Cerebellar cortex (tissue), 1 donor: ENCODE measurements at regions not wholly inside any gene's neighbourhood (a gene's known extent, or its start where the extent isn't known, plus 50 kb on each side); places are given as distances from the start of the nearest gene placed in this dataset.

Experiments used
- DNase-seq: peaks from one replicate; pipeline ENCODE4 v3.0.0-alpha.2; 2015; ENCODE audit warnings: low spot score

DNA sequence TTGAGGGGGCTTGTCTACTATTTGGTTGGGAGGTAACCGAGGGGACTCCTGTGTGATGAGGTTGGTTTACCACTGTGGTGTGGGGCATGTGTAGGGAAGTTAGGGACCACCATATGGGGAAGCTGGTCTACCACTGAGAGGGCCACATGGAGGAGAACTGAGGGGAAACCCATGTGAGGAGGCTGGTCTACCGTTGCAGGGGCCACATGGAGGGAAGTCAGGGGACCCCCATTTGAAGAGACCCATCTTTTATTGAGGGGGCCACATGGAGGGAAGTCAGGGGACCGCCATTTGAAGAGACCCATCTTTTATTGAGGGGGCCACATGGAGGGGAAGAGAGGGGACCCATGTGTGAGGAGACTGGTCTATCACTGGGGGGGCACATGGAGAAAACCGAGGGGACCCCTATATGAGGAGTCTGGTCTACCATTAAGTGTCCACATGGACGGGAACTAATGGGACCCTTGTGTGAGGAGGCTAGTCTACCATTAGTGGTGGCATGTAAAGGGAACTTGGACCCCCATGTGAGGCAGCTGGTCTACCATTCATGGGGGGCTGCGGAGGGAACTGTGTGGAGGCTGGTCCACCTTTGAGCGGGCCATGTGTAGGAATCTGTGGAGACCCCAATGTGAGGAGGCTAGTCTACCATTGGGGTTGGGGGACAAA, 165.5 kb downstream of the FBLN2 start:
- DNase-seq = no peak

DNA sequence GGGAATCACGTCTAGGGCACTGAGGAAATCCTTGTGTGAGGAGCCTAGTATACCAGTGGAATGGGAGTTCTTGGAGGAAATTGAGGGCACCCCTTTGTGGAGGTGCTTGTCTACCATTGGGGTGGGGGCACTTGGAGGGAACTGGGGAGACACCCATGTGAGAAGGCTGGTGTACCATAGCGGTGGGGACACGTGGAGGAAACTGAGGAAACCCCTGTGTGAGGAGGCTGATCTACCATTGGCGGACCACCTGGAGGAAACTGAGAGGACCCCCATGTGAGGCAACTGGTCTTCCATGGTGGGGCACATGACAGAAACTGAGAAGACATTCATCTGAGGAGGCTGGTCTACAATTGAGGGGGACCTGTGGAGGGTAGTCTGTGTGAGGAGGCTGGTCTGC, 164.5 kb downstream of the FBLN2 start:
- no peak for DNase-seq

GRCh38 chr3:13712682-13713180, 163.8 kb downstream of the FBLN2 start:
- DNase-seq = no peak

GRCh38 chr3:13711911-13712650, 163.2 kb downstream of the FBLN2 start:
- no peak for DNase-seq

GRCh38 chr3:13710251-13710650, 161.3 kb downstream of the FBLN2 start:
- DNase-seq = no peak

DNA sequence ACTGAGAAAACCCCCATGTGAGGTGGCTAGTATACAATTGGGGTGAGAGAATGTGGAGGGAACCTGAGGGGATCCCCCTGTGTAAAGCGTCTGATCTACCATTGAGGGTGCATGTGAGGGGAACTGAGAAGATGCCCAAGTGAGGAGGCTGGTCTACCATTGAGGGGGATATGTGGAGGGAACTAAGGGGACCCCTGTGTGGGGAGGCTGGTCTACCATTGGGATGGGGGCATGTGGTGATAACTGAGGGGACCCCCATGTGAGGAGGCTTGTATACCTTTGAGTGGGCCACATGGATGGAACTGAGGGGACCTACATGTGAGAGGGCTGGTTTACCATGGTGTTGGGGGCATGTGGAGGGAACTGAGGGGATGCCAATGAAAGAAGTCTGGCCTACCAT, 160.8 kb downstream of the FBLN2 start:
- no peak for DNase-seq

- DNase-seq = no peak
Observed at GRCh38 chr3:13708871-13709595, 160.1 kb downstream of the FBLN2 start.

GRCh38 chr3:13708301-13708700, 159.4 kb downstream of the FBLN2 start:
- no peak for DNase-seq

DNA sequence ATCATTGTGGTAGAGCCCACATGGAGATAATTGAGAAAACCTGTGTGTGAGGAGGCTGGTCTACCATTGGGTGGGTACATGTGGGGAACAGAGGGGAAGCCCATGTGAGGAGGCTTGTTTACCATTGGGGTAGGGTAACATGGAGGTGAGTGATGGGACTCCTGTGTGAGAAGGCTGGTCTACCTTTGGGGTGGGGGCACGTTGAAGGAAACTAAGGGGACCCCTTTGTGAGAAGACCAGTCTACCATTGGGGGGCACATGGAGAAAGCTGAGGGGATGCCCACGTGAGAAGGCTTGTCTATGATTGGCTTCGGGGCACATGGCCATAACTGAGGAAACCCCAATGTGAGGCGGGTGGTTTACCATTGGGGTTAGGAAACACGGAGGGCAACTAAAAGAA, 158.5 kb downstream of the FBLN2 start:
- DNase-seq = no peak

DNA sequence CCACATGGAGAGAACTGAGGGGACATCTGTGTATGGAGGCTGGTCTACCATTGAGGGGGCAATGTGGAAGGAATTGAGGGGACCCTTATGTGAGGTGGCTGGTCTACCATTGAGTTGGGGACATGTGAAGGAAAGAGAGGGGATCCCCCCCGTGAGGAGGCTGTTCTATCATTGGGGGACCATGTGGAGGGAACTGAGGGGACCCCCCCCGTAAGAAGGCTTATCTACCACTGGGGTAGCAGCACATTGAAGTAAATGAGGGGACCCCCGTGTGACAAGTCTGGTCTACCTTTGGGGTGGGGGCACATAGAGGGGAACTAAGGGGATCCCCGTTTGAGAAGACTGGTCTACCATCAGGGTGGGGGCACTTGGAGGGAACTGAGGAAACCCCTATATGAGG, 158.0 kb downstream of the FBLN2 start:
- no peak for DNase-seq

DNA sequence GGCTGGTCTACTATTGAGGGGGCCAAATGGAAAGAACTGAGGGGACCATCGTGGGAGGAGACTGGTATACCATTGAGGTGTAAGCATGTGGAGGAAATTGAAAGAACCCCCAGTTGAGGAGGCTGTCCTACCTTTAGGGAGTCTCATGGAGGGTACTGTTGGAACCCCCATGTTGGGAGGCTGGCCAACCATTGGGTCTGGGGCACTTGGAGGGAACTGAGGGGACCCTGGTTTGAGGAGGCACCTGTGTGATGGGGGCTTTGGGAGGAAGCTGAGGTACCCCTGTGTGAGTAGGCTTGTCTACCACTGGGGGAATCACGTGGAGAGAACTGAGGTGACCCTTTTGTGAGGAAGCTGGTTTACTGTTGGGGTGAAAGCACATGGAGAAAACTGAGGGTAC, 157.5 kb downstream of the FBLN2 start:
- no peak for DNase-seq

DNA sequence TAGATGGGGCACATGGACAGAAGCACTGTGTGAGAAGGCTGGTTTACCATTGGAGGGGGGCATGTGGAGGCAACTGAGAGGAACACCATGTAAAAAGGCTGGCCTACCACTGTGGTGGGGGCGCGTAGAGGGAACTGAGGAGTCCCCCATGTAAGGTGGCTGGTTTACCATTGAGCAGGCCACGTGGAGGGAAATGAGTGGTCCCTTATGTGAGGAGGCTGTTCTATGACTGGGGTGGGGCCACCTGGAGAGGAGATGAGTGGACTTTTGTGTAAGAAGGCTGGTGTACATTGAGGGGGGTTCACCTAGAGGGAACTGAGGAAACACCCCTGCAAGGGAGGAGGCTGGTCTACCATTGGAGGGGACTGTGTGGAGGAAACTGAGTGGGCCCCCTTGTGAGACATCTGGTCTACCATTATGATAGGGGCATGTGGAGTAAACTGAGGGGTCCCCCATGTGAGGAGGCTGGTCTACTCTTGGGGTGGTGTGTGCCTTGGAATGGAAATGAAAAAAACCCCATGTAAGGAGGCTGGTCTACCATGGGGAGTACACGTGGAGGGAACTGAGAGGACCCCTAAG, 156.9 kb downstream of the FBLN2 start:
- no peak for DNase-seq

DNA sequence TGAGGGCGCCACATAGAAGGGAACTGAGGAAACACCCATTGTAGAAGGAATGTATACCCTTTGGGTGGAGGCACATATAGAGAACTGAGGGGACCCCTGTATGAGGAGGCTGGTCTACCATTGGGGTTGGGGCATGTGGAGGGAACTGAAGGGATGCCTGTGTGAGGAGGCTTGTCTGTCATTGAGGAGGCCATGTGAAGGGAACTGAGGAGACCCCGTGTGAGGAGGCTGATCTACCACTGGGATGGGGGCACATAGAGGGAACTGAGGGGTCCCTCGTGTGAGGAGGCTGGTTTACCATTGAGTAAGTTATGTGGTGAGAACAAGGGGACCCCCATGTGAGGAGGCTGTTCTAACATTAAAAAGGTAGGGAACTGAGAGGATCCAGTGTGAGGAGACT, 156.1 kb downstream of the FBLN2 start:
- DNase-seq = no peak

- DNase-seq = no peak
Observed at GRCh38 chr3:13704174-13704573, 155.2 kb downstream of the FBLN2 start.

GRCh38 chr3:13703071-13703470, 154.1 kb downstream of the FBLN2 start:
- no peak for DNase-seq

DNA sequence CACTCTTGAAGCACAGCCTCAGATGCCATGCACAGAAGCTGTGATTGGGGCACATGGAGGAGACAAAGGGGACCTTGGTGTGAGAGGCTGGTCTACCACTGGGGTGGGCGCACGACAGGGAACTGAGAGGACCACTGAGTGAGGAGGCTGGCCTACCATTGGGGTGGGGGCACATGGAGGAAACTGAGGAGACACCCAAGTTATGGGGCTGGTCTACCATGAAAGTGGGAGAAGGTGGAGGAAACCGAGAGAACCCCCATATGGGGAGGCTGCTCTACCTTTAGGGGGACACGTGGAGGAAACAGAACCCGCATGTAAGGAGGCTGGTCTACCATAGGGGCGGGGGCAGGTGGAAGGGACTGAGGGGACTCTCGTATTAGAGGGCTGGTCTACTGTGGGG, 153.4 kb downstream of the FBLN2 start:
- no peak for DNase-seq

- DNase-seq = no peak
Observed at GRCh38 chr3:13700889-13701288, 152.0 kb downstream of the FBLN2 start.

DNA sequence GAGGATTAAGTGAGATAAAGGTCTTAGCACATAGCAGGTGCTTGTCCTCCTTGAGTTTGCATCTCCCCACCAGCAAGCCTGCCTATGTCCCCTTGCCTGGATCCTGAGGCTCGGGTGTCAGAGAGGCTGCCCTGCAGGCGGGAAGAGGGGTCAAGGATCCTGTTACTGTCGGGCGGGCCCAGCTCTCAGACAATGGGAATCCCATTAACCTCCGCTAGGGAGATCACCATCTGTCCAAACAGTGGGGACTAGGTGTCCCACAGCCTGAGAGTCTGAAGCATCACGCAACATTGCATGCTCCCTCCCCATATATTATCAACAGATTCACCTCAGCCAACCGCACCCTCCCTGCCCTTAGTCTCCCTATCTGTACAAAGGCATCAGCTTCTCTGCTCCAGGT, 151.4 kb downstream of the FBLN2 start:
- no peak for DNase-seq

DNA sequence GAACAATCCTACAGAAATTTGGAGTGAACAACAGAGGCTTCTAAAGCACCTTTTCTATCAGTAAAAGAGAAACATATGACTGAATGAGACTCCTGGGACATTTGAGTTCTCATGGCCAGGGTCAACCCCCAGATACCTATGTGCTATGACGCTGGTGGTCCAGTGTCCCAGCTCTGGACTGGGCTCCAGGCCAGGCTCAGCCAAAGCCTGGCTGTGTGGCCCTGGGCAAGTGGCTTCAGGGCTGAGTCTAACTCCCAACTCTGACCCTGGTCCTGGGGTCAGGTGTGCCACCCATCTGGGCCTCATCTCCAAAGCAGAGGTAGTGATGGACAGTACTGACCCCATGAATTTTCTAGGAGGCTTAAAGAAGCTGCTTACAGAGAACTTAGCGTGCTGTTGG, 147.8 kb downstream of the FBLN2 start:
- DNase-seq = no peak

GRCh38 chr3:13693441-13693840, 144.5 kb downstream of the FBLN2 start:
- DNase-seq = no peak

- no peak for DNase-seq
Observed at GRCh38 chr3:13690636-13691035, 141.7 kb downstream of the FBLN2 start.

DNA sequence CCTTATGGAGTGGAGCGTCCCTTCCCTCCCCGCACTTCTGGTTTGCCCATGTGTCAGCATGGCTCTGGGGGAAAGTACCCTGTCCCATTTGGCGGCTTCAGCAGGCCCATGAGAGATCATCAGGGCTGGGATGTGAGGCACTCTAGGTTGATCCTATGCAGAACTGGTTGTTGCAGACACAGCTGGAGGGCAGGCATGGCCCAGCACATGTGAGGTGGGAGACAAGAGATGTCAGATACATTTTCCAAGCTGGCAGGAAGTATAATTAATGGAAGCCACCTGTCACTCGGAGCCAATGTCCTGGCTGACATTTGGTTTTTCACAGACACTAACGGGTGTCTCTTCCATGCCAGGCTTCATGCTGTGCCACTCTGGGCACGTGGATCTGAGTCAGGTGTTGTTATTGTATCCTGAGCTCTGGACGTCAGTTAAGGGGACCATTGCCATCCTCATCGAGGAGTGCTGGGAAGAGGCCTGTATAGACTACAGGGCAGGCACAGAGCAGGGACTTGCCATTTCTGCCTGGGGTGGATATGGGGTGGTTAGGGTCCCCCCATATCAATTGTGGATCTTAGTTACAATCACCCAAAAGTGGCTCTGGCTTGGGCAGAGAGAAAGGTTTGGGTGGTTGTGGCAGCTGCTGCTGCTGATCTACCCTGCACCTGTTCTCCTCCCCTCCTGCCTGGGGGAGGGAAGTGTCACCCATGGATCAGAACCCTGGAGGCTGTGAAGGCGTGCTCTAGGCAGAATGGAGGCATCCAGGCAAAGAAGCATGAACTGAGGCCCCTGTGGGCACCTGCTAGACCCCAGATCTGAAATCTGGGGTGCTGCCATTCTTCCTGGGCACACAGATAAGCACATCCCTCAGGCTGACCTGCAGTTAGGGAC, 140.7 kb downstream of the FBLN2 start:
- peak; percentile 54 for DNase-seq
